GM23248 (cell line): ENCODE measurements at regions not wholly inside any gene's neighbourhood (a gene's known extent, or its start where the extent isn't known, plus 50 kb on each side); places are given as distances from the start of the nearest gene placed in this dataset.

Experiments
- EZH2 ChIP-seq: fragments of 200-600 bp; sonication (generic); IDR thresholded peaks from 2 replicates; pipeline ENCODE4 v1.6.1; 2018; ENCODE audit warnings: antibody characterized with exemption, mild to moderate bottlenecking; ENCODE audit not compliant: insufficient read depth, poor library complexity, severe bottlenecking
- EZH2phosphoT487 ChIP-seq: fragments of 200-600 bp; sonication (generic); IDR thresholded peaks from 2 replicates; pipeline ENCODE4 v1.6.1; 2018; ENCODE audit warnings: antibody characterized with exemption, moderate library complexity, mild to moderate bottlenecking, low read depth; ENCODE audit not compliant: insufficient read depth

GRCh38 chr4:156138781-156139280 lies 185.2 kb upstream of the CTSO start:
- TF ChIP-seq EZH2phosphoT487 (no peak), EZH2 (no peak)
